ENCODE measurements at regions not wholly inside any gene's neighbourhood (a gene's known extent, or its start where the extent isn't known, plus 50 kb on each side); places are given as distances from the start of the nearest gene placed in this dataset.

DNA sequence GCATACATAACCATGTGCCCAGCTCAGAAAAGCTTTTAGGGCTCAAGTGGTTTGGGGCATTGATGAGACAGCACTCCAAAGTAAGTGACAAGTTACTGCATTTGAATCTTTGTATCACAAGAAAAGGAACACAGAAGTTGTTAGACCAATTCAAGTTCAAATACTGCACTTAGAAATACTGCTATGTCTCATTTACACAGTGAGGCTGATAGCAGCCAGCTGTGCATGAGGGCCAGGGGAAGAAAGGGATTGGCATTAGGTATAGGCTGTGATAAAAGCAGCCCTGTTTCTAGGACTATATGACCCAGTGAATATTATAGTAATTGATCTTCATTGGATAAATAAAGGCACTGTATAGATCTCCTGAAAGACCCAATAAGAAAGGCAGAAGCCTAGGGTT lies 197.8 kb upstream of the SORCS1 start:
- TF ChIP-seq, protein P1, sequence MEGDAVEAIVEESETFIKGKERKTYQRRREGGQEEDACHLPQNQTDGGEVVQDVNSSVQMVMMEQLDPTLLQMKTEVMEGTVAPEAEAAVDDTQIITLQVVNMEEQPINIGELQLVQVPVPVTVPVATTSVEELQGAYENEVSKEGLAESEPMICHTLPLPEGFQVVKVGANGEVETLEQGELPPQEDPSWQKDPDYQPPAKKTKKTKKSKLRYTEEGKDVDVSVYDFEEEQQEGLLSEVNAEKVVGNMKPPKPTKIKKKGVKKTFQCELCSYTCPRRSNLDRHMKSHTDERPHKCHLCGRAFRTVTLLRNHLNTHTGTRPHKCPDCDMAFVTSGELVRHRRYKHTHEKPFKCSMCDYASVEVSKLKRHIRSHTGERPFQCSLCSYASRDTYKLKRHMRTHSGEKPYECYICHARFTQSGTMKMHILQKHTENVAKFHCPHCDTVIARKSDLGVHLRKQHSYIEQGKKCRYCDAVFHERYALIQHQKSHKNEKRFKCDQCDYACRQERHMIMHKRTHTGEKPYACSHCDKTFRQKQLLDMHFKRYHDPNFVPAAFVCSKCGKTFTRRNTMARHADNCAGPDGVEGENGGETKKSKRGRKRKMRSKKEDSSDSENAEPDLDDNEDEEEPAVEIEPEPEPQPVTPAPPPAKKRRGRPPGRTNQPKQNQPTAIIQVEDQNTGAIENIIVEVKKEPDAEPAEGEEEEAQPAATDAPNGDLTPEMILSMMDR (IDR thresholded peaks at IDR 0.05; ENCODE audit: poor library complexity, severe bottlenecking) = no peak
- TF ChIP-seq MXI1 (conservative IDR thresholded peaks at IDR 0.05; ENCODE audit: poor library complexity, severe bottlenecking) = no peak
- TF ChIP-seq, protein P2, sequence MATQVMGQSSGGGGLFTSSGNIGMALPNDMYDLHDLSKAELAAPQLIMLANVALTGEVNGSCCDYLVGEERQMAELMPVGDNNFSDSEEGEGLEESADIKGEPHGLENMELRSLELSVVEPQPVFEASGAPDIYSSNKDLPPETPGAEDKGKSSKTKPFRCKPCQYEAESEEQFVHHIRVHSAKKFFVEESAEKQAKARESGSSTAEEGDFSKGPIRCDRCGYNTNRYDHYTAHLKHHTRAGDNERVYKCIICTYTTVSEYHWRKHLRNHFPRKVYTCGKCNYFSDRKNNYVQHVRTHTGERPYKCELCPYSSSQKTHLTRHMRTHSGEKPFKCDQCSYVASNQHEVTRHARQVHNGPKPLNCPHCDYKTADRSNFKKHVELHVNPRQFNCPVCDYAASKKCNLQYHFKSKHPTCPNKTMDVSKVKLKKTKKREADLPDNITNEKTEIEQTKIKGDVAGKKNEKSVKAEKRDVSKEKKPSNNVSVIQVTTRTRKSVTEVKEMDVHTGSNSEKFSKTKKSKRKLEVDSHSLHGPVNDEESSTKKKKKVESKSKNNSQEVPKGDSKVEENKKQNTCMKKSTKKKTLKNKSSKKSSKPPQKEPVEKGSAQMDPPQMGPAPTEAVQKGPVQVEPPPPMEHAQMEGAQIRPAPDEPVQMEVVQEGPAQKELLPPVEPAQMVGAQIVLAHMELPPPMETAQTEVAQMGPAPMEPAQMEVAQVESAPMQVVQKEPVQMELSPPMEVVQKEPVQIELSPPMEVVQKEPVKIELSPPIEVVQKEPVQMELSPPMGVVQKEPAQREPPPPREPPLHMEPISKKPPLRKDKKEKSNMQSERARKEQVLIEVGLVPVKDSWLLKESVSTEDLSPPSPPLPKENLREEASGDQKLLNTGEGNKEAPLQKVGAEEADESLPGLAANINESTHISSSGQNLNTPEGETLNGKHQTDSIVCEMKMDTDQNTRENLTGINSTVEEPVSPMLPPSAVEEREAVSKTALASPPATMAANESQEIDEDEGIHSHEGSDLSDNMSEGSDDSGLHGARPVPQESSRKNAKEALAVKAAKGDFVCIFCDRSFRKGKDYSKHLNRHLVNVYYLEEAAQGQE (IDR thresholded peaks at IDR 0.05; ENCODE audit: borderline replicate concordance) = no peak
- TF ChIP-seq EZH2 (IDR thresholded peaks at IDR 0.05; ENCODE audit: borderline replicate concordance, insufficient read depth, low read length, poor library complexity, severe bottlenecking) = no peak
- no peak for TF ChIP-seq TAF1 (IDR thresholded peaks at IDR 0.05; ENCODE audit: low read depth)
- TF ChIP-seq POLR2AphosphoS5 (IDR thresholded peaks at IDR 0.05) = no peak
- no peak for TF ChIP-seq EP300 (conservative IDR thresholded peaks at IDR 0.05; ENCODE audit: poor library complexity, severe bottlenecking)
- no peak for TF ChIP-seq SMC3 (conservative IDR thresholded peaks at IDR 0.05; ENCODE audit: poor library complexity)
- no peak for TF ChIP-seq RAD21 (conservative IDR thresholded peaks at IDR 0.05)
